ENCODE measurements at regions not wholly inside any gene's neighbourhood (a gene's known extent, or its start where the extent isn't known, plus 50 kb on each side); places are given as distances from the start of the nearest gene placed in this dataset.

DNA sequence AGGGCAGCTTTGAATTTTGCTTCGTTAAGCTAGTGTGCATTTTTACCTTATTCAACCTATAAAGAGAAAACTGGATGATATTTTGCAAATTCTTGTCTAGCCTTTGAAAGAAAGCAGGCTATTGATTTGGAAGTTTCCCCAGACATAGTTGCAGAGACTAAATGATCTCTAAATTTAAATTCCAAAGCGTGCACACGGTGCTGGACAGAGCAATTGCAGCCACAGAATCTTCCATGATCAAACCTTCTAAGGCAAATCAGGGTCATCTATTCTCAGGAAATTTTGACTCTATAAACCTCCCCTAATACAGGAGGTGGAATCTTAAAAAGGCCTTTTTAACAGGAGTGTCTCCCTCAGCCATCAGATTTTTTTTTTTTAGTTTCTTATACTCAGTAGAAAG, 159.9 kb downstream of the MDFIC start:
- TF ChIP-seq RAD21 (IDR thresholded peaks at IDR 0.05 in 1 of 2, conservative IDR thresholded peaks at IDR 0.05 in 1 of 2; ENCODE audit: low read depth in 2 of 2, low read length in 2 of 2) (no peak), JUND (IDR thresholded peaks at IDR 0.05; ENCODE audit: low read length) (no peak), TBP (IDR thresholded peaks at IDR 0.05; ENCODE audit: low read depth, low read length) (no peak), RFX5 (IDR thresholded peaks at IDR 0.05; ENCODE audit: borderline replicate concordance, low read depth, low read length) (no peak), EGR1 (IDR thresholded peaks at IDR 0.05; ENCODE audit: borderline replicate concordance, low read depth, low read length) (no peak), SP2 (IDR thresholded peaks at IDR 0.05; ENCODE audit: low read length) (no peak), SP1 (IDR thresholded peaks at IDR 0.05; ENCODE audit: low read depth, low read length) (no peak), POLR2A (IDR thresholded peaks at IDR 0.05; ENCODE audit: control extremely low read depth in 1 of 2, low read depth in 2 of 2, low read length in 2 of 2) (no peak), BRCA1 (IDR thresholded peaks at IDR 0.05; ENCODE audit: low read depth, low read length) (no peak), CEBPB (IDR thresholded peaks at IDR 0.05; ENCODE audit: low read depth, low read length) (no peak), HDAC2 (IDR thresholded peaks at IDR 0.05; ENCODE audit: borderline replicate concordance in 1 of 2, low read depth in 2 of 2, low read length in 2 of 2) (no peak)
- TF ChIP-seq, protein P1, sequence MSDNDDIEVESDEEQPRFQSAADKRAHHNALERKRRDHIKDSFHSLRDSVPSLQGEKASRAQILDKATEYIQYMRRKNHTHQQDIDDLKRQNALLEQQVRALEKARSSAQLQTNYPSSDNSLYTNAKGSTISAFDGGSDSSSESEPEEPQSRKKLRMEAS (IDR thresholded peaks at IDR 0.05) = no peak
